HPDE6-E6E7 (cell line): ENCODE measurements at regions not wholly inside any gene's neighbourhood (a gene's known extent, or its start where the extent isn't known, plus 50 kb on each side); places are given as distances from the start of the nearest gene placed in this dataset.

Experiments
- DNase-seq: peaks from one replicate; pipeline ENCODE4 v3.0.0; 2011; ENCODE audit warnings: missing footprints; ENCODE audit errors: extremely low spot score

DNA sequence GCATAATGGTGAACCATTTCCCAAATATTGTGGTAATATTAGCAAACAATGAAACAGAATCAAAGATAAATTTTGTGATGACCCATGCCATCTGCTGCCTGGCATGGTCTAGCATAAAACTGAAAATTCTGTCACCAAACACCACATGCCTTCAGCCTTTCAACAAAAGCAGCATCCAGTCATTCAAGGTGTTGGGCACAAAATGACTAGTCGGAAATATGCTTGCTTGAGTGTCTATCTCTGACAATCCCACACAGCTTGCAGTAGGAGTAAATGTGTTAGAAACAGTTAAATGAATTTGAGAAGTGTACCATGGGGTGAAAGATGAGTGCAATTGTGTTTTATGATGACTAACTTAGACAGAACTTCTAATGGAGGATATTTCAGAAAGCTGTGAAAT, 61.7 kb upstream of the CDIN1 start:
- no peak for DNase-seq

DNA sequence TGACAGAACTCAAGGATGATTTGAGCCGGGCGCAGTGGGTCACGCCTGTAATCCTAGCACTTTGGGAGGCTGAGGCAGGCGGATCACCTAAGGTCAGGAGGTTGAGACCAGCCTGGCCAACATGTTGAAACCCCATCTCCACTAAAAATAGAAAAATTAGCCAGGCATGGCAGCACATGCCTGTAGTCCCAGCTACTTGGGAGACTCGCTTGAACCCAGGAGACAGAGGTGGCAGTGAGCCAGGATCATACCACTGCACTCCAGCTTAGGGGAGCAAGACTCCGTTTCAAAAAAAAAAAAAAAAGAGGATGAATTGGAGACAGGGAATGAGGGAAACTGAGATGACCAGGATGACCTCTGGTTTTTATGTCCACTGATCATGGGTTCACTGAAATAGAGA, 60.4 kb upstream of the CDIN1 start:
- DNase-seq = no peak

DNA sequence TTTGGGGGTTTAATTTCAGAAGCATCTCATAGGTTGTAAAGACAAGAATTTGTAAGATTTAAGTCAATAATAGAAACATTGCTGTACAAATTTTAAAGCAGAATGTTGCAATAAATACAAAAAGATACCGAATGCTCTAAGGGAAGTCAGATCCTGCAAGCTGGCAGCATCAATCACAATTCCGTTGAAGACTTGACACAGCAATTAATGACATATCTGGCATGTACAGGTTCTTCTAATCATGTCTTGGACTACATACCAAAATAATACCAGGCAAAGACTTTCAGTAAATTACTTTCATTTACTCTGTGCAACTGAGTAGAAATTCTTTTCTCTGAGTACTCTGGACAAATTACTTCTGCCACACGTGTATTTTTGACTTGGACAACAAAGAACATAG, 54.0 kb upstream of the CDIN1 start:
- DNase-seq = no peak

DNA sequence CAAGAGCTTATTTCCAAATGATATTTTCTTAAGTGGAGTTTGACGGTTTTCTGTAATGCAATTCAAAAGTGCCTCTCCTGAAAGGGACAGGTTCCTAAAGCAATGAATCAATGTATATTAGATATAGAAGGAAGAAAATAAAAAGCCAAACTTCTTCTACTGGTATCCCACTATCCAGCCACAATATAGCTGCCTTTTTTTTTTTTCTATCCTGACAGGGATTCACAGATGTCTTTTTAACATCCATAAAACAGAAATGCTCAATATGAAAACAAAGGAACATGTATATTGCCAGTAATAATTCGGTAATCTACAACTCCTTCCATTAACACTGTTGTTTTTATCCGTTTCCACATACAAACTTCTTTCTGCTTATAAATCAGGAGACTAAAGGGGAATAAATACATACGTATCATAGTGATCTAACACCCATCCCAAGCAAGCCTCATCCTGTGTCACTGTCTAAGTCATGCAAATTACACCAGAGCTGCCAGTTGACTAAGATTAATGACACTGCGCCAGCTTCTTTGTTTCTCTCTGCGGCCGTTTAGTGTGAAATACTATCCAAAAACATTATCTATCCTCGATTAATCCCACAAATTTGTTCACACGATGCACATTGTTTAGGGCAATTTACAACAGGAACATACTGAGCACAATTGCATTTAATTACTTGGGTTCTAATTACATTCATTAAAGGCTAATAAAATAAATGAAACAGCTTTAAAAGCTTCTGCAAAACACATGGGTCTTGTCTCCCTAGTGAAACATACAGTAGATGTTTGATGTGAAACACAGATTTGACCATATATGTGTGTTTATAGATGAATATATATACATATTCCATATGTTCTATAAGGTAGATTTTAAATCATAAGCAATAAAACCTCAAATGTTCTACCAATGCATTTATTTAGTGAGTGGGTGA, 51.9 kb upstream of the CDIN1 start:
- DNase-seq = no peak

DNA sequence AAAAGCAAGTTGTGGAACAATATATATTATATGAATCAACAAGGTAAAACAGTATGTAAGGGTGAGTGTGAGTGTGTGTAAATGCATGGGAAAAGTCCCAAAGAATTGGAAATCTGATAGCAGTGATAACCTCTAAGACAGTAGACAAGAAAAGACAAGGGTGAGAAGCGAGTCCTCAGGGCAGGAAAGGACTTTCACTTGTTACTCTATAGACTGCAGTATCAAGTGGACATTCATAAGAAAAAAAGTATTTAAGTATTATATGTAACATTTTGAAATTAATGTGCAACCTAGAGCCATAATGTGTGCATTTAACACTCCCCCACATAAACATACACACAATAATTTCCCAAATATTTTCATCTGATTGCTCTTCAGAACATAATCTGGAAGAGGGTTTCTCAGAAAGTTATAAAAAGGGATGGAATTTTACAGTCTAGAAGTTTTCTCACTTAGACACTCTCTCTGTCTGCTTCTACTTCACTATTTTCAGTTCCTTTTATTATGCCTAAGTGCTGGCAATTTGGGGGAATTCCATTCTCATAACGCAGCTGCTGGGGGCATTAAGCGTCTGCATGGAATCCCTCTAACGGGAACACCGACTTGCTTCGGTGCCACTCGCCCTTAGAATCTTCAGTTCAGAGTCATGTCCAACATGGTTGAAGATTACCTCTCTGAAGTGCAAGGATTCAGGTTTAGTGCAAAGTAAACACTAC, 50.0 kb upstream of the CDIN1 start:
- DNase-seq = no peak
